ENCODE measurements at regions not wholly inside any gene's neighbourhood (a gene's known extent, or its start where the extent isn't known, plus 50 kb on each side); places are given as distances from the start of the nearest gene placed in this dataset.
"Not testable (repeated sequence)": the region's sequence is repeated elsewhere in the genome, so short reads cannot be mapped to it uniquely, and the experiment has no call there.

- H3K9ac ChIP-seq (ENCODE audit: control insufficient read depth, extremely low read depth, insufficient read depth, low read length) = no peak overlapping the region
- H2AFZ ChIP-seq (ENCODE audit: control insufficient read depth, low read length) = no peak overlapping the region
- H4K20me1 ChIP-seq (ENCODE audit: control insufficient read depth, extremely low read depth, insufficient read depth, low read length) = no peaks in the 10 kb centered on the region
- no peak overlapping the region for H3K27ac ChIP-seq (ENCODE audit: control insufficient read depth, insufficient read depth, low read length)
- dilution Hi-C loops (cut with MboI; ENCODE audit: extremely low pct_ligation_motif_present, low sequenced_read_pairs) = no loop called here
- no peaks in the 10 kb centered on the region for H3K9me1 ChIP-seq (ENCODE audit: control insufficient read depth, extremely low read depth, insufficient read depth, low read length)
- no peaks in the 10 kb centered on the region for H3K36me3 ChIP-seq (ENCODE audit: control insufficient read depth in 2 of 2, extremely low read depth in 1 of 2, insufficient read depth in 2 of 2, low read length in 2 of 2)
- H3K4me3 ChIP-seq (ENCODE audit: control insufficient read depth in 2 of 3, extremely low read depth in 1 of 3, insufficient read depth in 2 of 3, low read depth in 1 of 3, low read length in 3 of 3) = no peak overlapping the region
- DNase-seq (ENCODE audit: low read depth, low spot score) = no peak
- no peaks in the 10 kb centered on the region for H3K79me2 ChIP-seq (ENCODE audit: control insufficient read depth, insufficient read depth, low read length)
- no peak for FAIRE-seq
- no peak overlapping the region for H3K4me2 ChIP-seq (ENCODE audit: control insufficient read depth, extremely low read depth, insufficient read depth, low read depth, low read length)
- H3K4me1 ChIP-seq (ENCODE audit: control insufficient read depth, extremely low read depth, insufficient read depth, low read length) = no peaks in the 10 kb centered on the region
- H3K9me3 ChIP-seq (ENCODE audit: control insufficient read depth, low read depth, low read length) = peaks cover 10% of the 10 kb centered on the region
- TF ChIP-seq EZH2 (IDR thresholded peaks at IDR 0.05; ENCODE audit: low read length) (no peak), CTCF (optimal IDR thresholded peaks at IDR 0.05 in 1 of 3, IDR thresholded peaks at IDR 0.05 in 1 of 3, conservative IDR thresholded peaks at IDR 0.05 in 1 of 3; ENCODE audit: extremely low read depth in 1 of 3, insufficient read depth in 2 of 3, low read length in 3 of 3) (no peak)
- H3K27me3 ChIP-seq (ENCODE audit: control insufficient read depth, extremely low read depth, insufficient read depth, low read length) = no peaks in the 10 kb centered on the region
Measured at GRCh38 chr2:239593455-239593854, 192.6 kb upstream of the HDAC4 start.

- H3K36me3 ChIP-seq (ENCODE audit: control insufficient read depth in 2 of 2, extremely low read depth in 1 of 2, insufficient read depth in 2 of 2, low read length in 2 of 2); DNase-seq (ENCODE audit: low read depth, low spot score); H3K4me2 ChIP-seq (ENCODE audit: control insufficient read depth, extremely low read depth, insufficient read depth, low read depth, low read length); H3K27ac ChIP-seq (ENCODE audit: control insufficient read depth, insufficient read depth, low read length); H4K20me1 ChIP-seq (ENCODE audit: control insufficient read depth, extremely low read depth, insufficient read depth, low read length); H3K4me1 ChIP-seq (ENCODE audit: control insufficient read depth, extremely low read depth, insufficient read depth, low read length); H3K79me2 ChIP-seq (ENCODE audit: control insufficient read depth, insufficient read depth, low read length); H3K27me3 ChIP-seq (ENCODE audit: control insufficient read depth, extremely low read depth, insufficient read depth, low read length); H2AFZ ChIP-seq (ENCODE audit: control insufficient read depth, low read length); H3K4me3 ChIP-seq (ENCODE audit: control insufficient read depth in 2 of 3, extremely low read depth in 1 of 3, insufficient read depth in 2 of 3, low read depth in 1 of 3, low read length in 3 of 3); H3K9me1 ChIP-seq (ENCODE audit: control insufficient read depth, extremely low read depth, insufficient read depth, low read length); dilution Hi-C loops (cut with MboI; ENCODE audit: extremely low pct_ligation_motif_present, low sequenced_read_pairs); FAIRE-seq; H3K9ac ChIP-seq (ENCODE audit: control insufficient read depth, extremely low read depth, insufficient read depth, low read length): not testable (repeated sequence)
- H3K9me3 ChIP-seq (ENCODE audit: control insufficient read depth, low read depth, low read length) = peaks cover 10% of the 10 kb centered on the region
Measured at GRCh38 chr2:239592629-239593290, 191.9 kb upstream of the HDAC4 start.

Data from keratinocyte (primary cell).